ENCODE measurements at regions not wholly inside any gene's neighbourhood (a gene's known extent, or its start where the extent isn't known, plus 50 kb on each side); places are given as distances from the start of the nearest gene placed in this dataset.

DNA sequence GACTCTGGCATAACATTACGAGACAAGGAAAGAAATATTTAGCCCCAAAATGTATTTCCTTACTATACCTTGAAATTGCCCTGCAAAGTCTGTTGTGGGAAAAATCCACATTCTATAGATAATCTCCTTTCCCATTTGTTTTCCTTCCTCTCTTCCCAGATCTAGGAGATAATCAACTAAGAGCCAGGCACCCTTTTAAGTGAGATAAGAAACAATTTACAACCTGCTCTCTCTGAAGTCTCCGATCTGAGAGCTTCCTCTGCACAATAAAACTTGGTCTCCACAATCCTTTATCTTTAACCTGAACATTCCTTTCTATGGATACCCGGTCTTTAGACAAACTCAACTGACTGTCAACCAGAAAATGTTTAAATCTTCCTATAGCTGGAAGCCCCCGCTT lies 1160.7 kb upstream of the NRXN1 start:
- DNase-seq (ENCODE audit: low read depth, low spot score): no peak

DNA sequence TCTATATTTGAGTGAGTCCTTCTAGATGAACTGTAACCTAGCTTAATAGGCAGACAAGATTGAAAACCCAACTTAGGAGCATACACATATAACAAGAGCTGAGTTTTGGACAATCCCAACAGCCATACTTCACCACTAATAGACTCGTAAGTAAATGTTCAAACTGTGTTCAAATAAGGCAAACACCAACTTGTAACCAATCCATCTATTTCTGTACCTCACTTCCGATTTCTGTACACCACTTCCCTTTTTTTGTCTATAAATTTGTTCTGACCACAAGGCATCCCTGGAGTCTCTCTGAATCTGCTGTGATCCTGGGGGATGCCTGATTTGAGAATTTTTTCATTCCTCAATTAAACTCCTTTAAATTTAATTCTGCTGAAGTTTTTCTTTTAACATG lies 1149.1 kb upstream of the NRXN1 start:
- no peak for DNase-seq (ENCODE audit: low read depth, low spot score)

DNA sequence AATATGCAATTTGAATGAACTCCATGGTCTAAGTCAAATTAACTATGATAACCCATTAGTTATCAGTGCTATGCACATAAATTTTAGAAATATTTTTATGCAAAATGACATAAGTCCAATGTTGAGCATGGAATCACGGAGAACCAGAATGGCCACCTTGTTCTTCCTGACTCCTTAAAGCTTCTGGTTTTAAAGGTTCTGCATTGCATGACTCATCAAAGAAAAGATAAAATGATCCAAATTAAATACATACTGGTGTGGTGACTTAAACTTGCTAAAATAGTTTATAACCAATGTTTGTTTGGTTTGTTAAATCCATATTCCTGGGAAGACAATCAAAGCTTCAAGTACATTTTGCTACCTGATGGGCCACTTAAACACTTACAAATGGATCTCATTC lies 1146.9 kb upstream of the NRXN1 start:
- DNase-seq (ENCODE audit: low read depth, low spot score): no peak

GRCh38 chr2:52145005-52145404 lies 1113.1 kb upstream of the NRXN1 start:
- no peak for DNase-seq (ENCODE audit: low read depth, low spot score)

GRCh38 chr2:52144590-52144989 lies 1112.7 kb upstream of the NRXN1 start:
- DNase-seq (ENCODE audit: low read depth, low spot score): no peak

DNA sequence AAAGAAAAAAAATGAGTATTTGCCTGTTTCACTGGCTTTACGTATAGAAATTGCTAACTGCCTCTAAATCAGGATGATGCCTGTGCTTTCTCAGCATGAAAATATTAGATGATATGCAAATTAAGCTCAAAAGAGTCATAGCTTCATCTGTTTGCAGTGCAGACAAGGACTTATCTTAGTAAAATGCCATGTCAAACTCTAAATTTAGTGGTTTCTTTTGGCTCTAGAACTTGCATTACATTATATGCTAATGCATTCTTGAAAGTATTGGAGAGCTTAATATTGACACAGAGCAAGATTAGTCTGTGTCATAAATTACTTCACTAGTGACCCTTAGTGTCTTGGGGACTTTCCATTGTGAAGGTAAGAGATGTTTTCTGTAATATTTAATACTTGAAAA lies 1109.1 kb upstream of the NRXN1 start:
- no peak for DNase-seq (ENCODE audit: low read depth, low spot score)

DNA sequence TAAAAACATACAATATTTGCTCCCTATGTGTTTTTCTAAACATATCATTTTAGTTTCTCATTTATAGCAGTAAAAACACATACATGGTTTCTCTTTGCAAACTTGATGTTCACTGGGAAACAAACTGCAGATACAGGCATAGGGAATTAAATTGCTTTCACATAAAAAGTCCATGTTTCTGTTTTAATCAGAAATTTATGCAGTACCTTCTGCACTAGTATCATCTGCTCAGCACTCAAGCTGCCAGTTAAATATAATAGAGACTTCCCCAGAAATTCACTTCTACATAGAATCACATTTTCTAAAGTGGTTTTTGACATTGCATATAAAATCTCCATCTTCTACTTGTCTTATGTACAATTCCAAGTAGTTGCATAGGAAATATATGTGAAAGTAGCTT lies 1107.3 kb upstream of the NRXN1 start:
- no peak for DNase-seq (ENCODE audit: low read depth, low spot score)

- no peak for DNase-seq (ENCODE audit: low read depth, low spot score)
Measured at GRCh38 chr2:52135235-52135634, 1103.3 kb upstream of the NRXN1 start.

DNA sequence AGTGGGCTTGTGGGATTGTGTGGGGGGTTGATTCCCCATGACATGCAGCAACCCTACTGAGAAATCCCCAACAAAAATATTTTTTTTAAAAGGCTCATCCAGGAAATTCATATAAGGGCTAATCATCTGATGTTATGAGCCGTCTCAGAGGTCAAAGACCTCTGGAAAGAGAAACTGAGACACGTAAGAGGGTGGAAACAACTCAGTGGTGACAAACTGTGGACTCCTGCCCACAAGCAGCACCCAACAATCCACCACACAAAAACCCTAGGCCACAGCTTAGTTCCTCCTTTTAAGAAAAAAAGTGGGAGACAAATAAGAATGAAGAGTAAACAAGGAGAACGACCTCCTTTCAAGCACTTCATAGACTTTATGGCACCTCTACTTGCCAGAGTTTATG lies 1096.1 kb upstream of the NRXN1 start:
- DNase-seq (ENCODE audit: low read depth, low spot score): no peak

- DNase-seq (ENCODE audit: low read depth, low spot score): no peak
Measured at GRCh38 chr2:52127527-52127926, 1095.6 kb upstream of the NRXN1 start.

- no peak for DNase-seq (ENCODE audit: low read depth, low spot score)
Measured at GRCh38 chr2:52117299-52117698, 1085.4 kb upstream of the NRXN1 start.

DNA sequence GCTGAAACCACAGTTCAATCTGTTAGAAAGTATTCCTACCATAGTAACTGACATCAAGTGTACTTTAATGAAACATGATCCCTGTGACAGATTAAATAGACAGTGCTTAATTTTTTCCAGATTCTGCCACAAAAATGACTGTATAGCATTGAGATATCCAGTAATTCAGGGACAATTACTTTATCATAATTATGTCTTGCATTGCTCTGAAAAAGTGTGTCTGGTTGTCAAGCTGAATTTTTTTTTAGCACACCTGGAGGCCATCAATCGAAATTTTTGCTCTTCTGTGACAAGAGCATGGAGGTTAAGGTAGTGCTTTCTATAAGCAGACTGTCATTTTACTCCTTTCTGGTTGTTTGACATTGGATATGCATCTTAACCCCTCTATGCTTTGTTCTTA lies 1083.8 kb upstream of the NRXN1 start:
- no peak for DNase-seq (ENCODE audit: low read depth, low spot score)

DNA sequence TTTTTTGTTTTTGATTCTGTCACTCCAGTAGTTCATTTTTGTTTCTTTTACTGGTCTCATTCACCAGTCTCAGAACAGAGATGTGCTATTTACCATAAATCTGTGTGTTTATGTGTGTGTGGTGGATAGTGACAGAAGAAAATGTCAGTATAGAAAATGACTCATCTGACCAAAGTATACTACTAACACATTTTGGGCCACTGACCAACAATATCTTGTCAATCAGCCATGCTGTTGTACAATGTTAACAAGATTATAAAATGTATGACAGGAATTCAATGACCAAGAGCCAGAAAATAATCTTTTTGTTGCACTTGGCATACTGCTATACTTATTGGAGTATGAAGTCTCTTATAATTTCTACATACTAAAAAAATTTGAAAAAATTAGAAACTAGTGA lies 1081.4 kb upstream of the NRXN1 start:
- no peak for DNase-seq (ENCODE audit: low read depth, low spot score)

DNA sequence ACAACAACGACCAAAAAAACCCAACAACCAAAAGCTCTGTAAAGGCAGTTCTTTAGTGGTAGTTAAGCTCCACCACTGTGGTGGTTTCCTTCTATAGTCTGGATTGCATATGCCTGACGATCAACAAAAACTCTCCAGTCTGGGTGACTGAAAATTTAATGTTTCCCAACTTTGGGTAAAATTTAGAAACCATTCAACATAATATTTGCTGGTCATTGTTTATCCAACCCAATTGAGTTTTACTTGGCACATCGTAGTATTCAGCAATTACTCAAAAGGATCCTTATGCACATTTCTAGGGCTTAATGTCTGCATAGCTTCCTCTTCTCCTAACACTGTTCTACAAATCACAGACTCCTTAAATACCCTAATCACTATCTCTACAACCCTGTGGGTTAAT lies 1080.2 kb upstream of the NRXN1 start:
- DNase-seq (ENCODE audit: low read depth, low spot score): no peak

DNA sequence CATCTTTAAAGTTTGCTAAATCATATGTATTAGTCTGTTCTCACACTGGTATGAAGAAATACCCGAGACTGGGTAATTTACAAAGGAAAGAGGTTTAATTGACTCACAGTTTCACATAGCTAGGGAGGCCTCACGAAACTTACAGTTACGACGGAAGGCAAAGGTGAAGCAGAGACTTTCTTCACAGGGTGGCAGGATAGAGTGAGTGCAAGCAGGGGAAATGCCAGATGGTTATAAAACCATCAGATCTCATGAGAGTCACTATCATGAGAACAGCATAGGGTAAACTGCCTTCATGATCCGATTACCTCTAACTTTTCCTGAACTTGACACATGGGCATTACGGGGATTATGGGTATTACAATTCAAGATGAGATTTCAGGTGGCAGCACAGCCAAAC lies 1075.2 kb upstream of the NRXN1 start:
- no peak for DNase-seq (ENCODE audit: low read depth, low spot score)

- no peak for DNase-seq (ENCODE audit: low read depth, low spot score)
Measured at GRCh38 chr2:52097071-52097470, 1065.1 kb upstream of the NRXN1 start.

DNA sequence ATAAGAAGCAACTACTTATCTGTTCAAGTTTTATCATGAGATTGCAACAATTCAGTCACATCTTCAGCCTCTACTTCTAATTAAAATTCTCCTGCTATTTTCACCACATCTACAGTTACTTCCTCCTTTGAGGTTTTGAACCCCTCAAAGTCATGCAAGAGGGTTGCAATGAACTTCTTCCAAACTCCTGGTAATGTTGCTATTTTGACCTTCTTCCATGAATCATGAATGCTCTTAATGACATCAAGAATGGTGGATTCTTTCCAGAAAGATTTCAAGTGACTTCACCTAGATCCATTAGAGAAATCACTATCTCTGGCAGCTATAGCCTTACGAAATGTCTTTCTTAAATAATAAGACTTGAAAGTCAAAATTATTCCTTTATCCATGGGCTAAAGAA lies 1052.8 kb upstream of the NRXN1 start:
- DNase-seq (ENCODE audit: low read depth, low spot score): no peak

DNA sequence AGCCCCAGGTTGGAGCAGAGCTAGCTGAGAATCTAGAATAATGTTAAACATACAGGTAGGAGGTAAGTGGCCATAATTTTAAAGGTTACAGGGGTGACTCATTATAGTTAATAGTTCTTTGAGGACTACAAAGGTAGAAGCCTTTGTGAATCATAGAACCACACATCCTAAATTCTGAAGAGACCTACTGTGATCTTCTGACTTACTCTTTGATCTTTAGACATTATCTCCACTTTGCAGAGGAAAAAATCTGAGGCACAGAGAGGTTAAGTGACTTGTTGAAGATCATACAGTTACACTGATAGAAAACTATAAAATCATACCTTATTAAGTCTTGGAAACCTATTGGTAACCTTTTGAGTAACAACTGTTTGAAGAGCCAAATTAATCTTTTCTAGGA lies 1051.3 kb upstream of the NRXN1 start:
- no peak for DNase-seq (ENCODE audit: low read depth, low spot score)

- no peak for DNase-seq (ENCODE audit: low read depth, low spot score)
Measured at GRCh38 chr2:52082646-52083045, 1050.7 kb upstream of the NRXN1 start.

- DNase-seq (ENCODE audit: low read depth, low spot score): no peak
Measured at GRCh38 chr2:52079602-52080001, 1047.7 kb upstream of the NRXN1 start.

- no peak for DNase-seq (ENCODE audit: low read depth, low spot score)
Measured at GRCh38 chr2:52077159-52077558, 1045.2 kb upstream of the NRXN1 start.

DNA sequence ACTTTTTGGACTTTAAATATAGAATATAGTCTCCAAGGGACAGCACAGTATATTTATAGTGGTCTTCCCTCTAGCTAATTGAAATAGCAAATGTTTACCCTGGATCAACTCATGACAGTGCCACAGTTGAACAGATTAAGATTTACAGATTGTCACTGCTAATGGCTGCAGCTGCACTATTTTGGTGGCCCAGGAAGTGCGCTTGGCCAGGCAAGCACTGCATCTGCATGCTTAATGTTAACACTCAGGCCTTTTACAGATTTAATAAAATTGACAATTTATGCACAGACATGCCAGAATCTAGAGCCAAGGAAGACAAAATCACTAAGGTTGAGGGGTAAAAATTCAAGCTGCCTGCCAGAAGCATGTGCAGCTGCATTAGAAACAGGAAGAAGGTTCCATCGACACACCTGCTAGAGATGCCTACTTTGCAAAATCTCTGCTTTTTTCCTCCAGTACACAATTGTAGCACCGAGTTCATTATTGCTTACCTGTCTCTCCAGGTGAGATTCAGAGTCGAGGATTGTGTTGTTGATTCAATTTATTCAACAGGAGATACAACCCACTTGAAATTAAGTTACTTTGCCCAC lies 1042.3 kb upstream of the NRXN1 start:
- no peak for DNase-seq (ENCODE audit: low read depth, low spot score)

DNA sequence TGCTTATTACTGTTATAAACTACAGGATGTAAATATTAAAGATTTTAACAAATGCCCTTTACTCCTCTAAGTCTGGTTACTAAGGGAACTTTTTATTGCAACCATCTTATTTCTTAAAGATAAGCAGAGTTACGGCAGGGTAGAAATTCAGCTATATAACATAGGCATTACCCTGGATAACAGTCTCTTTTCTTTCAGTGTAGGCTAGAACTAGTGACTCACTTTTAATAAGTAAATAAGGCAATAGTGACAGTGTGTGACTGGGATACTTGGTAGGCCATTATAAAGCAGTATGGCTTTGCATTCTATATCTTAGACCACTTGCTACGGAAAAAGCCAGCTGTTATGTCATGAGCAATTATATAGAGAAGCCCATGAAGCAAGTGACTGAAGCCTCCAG lies 1041.0 kb upstream of the NRXN1 start:
- DNase-seq (ENCODE audit: low read depth, low spot score): no peak

DNA sequence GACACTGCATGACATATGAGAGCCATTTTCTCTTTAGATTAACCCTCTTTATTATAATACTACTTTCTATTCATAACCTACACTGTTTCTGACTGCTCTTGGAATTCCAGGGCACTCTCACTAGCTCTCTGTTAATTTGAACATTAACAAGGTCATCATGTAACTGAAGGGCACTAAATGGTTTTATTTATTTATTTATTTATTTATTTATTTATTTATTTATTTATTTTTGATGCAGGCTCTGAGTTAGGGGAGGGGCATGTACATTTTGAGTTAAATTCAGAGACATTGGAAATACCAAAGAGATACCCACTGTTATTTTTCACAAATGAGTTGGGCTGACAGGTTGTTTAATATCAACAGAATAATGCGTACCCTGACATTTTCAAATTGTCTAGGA lies 1038.7 kb upstream of the NRXN1 start:
- no peak for DNase-seq (ENCODE audit: low read depth, low spot score)

All from pulmonary artery endothelial cell (primary cell).